SK-N-SH treated with all-trans-retinoic acid at 6 μM for 48 hours (cell line): ENCODE measurements at regions not wholly inside any gene's neighbourhood (a gene's known extent, or its start where the extent isn't known, plus 50 kb on each side); places are given as distances from the start of the nearest gene placed in this dataset.

Experiments used
- ATAC-seq: fragments of 200-7000 bp; cut with Tn5 transposase; 3 replicates; pipeline ENCODE4 v1.9.1; 2020; ENCODE audit warnings: mild to moderate bottlenecking, moderate library complexity
- ARNTL ChIP-seq: fragments of 450-650 bp; formaldehyde crosslinking; IDR thresholded peaks from 2 replicates; pipeline ENCODE4 v1.5.0; 2020; ENCODE audit warnings: low read depth, mild to moderate bottlenecking, moderate library complexity, borderline replicate concordance
- BACH2 ChIP-seq: fragments of 250-450 bp; sonication (Bioruptor Pico); IDR thresholded peaks from 2 replicates; pipeline ENCODE4 v1.9.0; 2021; ENCODE audit warnings: mild to moderate bottlenecking, borderline replicate concordance
- CREB5 ChIP-seq: fragments of 250-450 bp; sonication (Bioruptor Pico); IDR thresholded peaks from 2 replicates; pipeline ENCODE4 v1.5.1; 2020; ENCODE audit warnings: low read depth, mild to moderate bottlenecking, moderate library complexity
- CSDC2 ChIP-seq: fragments of 250-450 bp; sonication (Bioruptor Pico); IDR thresholded peaks from 2 replicates; pipeline ENCODE4 v1.5.0; 2020; ENCODE audit warnings: mild to moderate bottlenecking, moderate library complexity
- ESRRG ChIP-seq: fragments of 250-450 bp; sonication (Bioruptor Pico); IDR thresholded peaks from 2 replicates; pipeline ENCODE4 v1.6.1; 2021; ENCODE audit warnings: mild to moderate bottlenecking
- OSR1 ChIP-seq: fragments of 250-450 bp; sonication (Bioruptor Pico); IDR thresholded peaks from 2 replicates; pipeline ENCODE4 v1.8.0; 2022; ENCODE audit warnings: moderate library complexity, mild to moderate bottlenecking, inconsistent platforms
- POU6F1 ChIP-seq: fragments of 250-450 bp; sonication (Bioruptor Pico); IDR thresholded peaks from 2 replicates; pipeline ENCODE4 v1.8.0; 2021; ENCODE audit warnings: low read depth, mild to moderate bottlenecking, moderate library complexity, borderline replicate concordance
- PPARA ChIP-seq: fragments of 250-450 bp; sonication (Bioruptor Pico); IDR thresholded peaks from 2 replicates; pipeline ENCODE4 v1.5.0; 2020; ENCODE audit warnings: mild to moderate bottlenecking, borderline replicate concordance
- RARB ChIP-seq: fragments of 250-450 bp; sonication (Bioruptor Pico); IDR thresholded peaks from 2 replicates; pipeline ENCODE4 v1.8.0; 2021; ENCODE audit warnings: mild to moderate bottlenecking, moderate library complexity
- TOX ChIP-seq: fragments of 250-450 bp; sonication (Bioruptor Pico); IDR thresholded peaks from 2 replicates; pipeline ENCODE4 v1.8.0; 2021; ENCODE audit warnings: mild to moderate bottlenecking, moderate library complexity, borderline replicate concordance
- TSHZ2 ChIP-seq: fragments of 250-450 bp; sonication (Bioruptor Pico); IDR thresholded peaks from 2 replicates; pipeline ENCODE4 v1.5.0; 2020; ENCODE audit warnings: mild to moderate bottlenecking, moderate library complexity
- ZFP3 ChIP-seq: fragments of 250-450 bp; sonication (Bioruptor Pico); IDR thresholded peaks from 2 replicates; pipeline ENCODE4 v1.5.0; 2020; ENCODE audit warnings: mild to moderate bottlenecking, moderate library complexity
- ZNF565 ChIP-seq: fragments of 450-650 bp; formaldehyde crosslinking; conservative IDR thresholded peaks from 2 replicates; pipeline ENCODE4 v1.5.0; 2020; ENCODE audit warnings: low read depth, mild to moderate bottlenecking, moderate library complexity
- ZNF8 ChIP-seq: fragments of 450-650 bp; formaldehyde crosslinking; IDR thresholded peaks from 2 replicates; pipeline ENCODE4 v1.5.0; 2020; ENCODE audit warnings: mild to moderate bottlenecking, moderate library complexity
- TF ChIP-seq, protein P1 (sequence below): fragments of 250-450 bp; sonication (Bioruptor Pico); IDR thresholded peaks from 2 replicates; pipeline ENCODE4 v1.8.0; 2020; ENCODE audit warnings: mild to moderate bottlenecking, moderate library complexity, borderline replicate concordance
- TF ChIP-seq, protein P2 (sequence below): fragments of 250-450 bp; sonication (Bioruptor Pico); IDR thresholded peaks from 2 replicates; pipeline ENCODE4 v1.5.1; 2021; ENCODE audit warnings: mild to moderate bottlenecking, moderate library complexity

DNA sequence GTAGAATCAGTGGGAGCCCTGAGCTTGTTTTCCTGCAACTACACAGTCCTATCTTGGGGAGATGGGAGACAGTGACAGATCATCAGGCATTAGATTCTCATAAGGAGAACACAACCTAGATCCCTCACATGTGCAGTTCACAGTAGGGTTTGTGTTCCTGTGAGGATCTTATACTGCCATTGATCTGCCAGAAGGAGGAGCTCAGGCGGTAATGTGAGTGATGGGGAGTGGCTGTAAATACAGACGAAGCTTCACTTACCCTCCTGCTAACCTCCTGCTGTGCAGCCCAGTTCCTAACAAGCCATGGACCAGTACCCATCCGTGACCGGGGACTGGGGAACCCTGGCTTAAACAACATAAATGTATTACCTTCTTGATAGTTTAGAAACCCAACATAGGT is 1034.1 kb downstream of the BCL11B start:
- TF ChIP-seq ZFP3 (CRISPR knock-in tag) (no peak), TSHZ2 (CRISPR knock-in tag) (no peak), BACH2 (CRISPR knock-in tag) (no peak), ESRRG (no peak), ARNTL (CRISPR knock-in tag) (no peak), PPARA (CRISPR knock-in tag) (no peak), RARB (CRISPR knock-in tag) (no peak), CREB5 (CRISPR knock-in tag) (no peak), POU6F1 (no peak), CSDC2 (CRISPR knock-in tag) (no peak), ZNF565 (CRISPR knock-in tag) (no peak), OSR1 (CRISPR knock-in tag) (no peak)
- TF ChIP-seq, protein P1, sequence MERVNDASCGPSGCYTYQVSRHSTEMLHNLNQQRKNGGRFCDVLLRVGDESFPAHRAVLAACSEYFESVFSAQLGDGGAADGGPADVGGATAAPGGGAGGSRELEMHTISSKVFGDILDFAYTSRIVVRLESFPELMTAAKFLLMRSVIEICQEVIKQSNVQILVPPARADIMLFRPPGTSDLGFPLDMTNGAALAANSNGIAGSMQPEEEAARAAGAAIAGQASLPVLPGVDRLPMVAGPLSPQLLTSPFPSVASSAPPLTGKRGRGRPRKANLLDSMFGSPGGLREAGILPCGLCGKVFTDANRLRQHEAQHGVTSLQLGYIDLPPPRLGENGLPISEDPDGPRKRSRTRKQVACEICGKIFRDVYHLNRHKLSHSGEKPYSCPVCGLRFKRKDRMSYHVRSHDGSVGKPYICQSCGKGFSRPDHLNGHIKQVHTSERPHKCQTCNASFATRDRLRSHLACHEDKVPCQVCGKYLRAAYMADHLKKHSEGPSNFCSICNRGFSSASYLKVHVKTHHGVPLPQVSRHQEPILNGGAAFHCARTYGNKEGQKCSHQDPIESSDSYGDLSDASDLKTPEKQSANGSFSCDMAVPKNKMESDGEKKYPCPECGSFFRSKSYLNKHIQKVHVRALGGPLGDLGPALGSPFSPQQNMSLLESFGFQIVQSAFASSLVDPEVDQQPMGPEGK, result no peak
- ATAC-seq, result no peak

GRCh38 chr14:98240376-98240775 is 1031.6 kb downstream of the BCL11B start:
- TF ChIP-seq ZNF8 (CRISPR knock-in tag) (no peak), ARNTL (CRISPR knock-in tag) (no peak), OSR1 (CRISPR knock-in tag) (no peak), TOX (CRISPR knock-in tag) (no peak), ESRRG (no peak), BACH2 (CRISPR knock-in tag) (no peak), POU6F1 (no peak), PPARA (CRISPR knock-in tag) (no peak), TSHZ2 (CRISPR knock-in tag) (no peak), CSDC2 (CRISPR knock-in tag) (no peak)
- TF ChIP-seq, protein P1, result no peak
- TF ChIP-seq, protein P2, sequence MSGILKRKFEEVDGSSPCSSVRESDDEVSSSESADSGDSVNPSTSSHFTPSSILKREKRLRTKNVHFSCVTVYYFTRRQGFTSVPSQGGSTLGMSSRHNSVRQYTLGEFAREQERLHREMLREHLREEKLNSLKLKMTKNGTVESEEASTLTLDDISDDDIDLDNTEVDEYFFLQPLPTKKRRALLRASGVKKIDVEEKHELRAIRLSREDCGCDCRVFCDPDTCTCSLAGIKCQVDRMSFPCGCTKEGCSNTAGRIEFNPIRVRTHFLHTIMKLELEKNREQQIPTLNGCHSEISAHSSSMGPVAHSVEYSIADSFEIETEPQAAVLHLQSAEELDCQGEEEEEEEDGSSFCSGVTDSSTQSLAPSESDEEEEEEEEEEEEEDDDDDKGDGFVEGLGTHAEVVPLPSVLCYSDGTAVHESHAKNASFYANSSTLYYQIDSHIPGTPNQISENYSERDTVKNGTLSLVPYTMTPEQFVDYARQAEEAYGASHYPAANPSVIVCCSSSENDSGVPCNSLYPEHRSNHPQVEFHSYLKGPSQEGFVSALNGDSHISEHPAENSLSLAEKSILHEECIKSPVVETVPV (CRISPR knock-in tag), result no peak
- no peak for ATAC-seq
